ENCODE measurements at regions not wholly inside any gene's neighbourhood (a gene's known extent, or its start where the extent isn't known, plus 50 kb on each side); places are given as distances from the start of the nearest gene placed in this dataset.
"Not testable (repeated sequence)": the region's sequence is repeated elsewhere in the genome, so short reads cannot be mapped to it uniquely, and the experiment has no call there.

- H3K27me3 ChIP-seq (replicated peaks; ENCODE audit: insufficient read depth, low read depth, low read length, poor library complexity) = no peaks in the 10 kb centered on the region
- H3K27ac ChIP-seq (ENCODE audit: low read depth, low read length, poor library complexity, severe bottlenecking) = no peak overlapping the region
- no peak for DNase-seq (ENCODE audit: low spot score)
- intact Hi-C loops (cut with micrococcal nuclease; ENCODE audit: unreplicated experiment) = no loop called here
- H3K9me3 ChIP-seq (ENCODE audit: low read depth, low read length, poor library complexity, severe bottlenecking) = no peaks in the 10 kb centered on the region
- no peaks in the 10 kb centered on the region for H3K36me3 ChIP-seq (ENCODE audit: insufficient read depth, low read length, poor library complexity, severe bottlenecking)
- H3K4me3 ChIP-seq (ENCODE audit: low read depth, low read length, poor library complexity, severe bottlenecking) = no peak overlapping the region
- TF ChIP-seq CTCF (conservative IDR thresholded peaks at IDR 0.05; ENCODE audit: low read depth, low read length) (no peak), EZH2 (IDR thresholded peaks at IDR 0.05; ENCODE audit: borderline replicate concordance, low read depth, low read length, poor library complexity, severe bottlenecking) (no peak)
- ChIA-PET CTCF (no interaction called here), POLR2A (ENCODE audit: low non-redundant PET) (interaction anchor here (0.6 kb wide), 1 partner anchor 710 kb away, joined by 10 read pairs; no protein-coding TSS in a partner anchor)
- BruUV-seq (replicated peaks) = no TSS peak
- H3K4me1 ChIP-seq (ENCODE audit: insufficient read depth, low read length, poor library complexity, severe bottlenecking) = no peaks in the 10 kb centered on the region
Observed at GRCh38 chr5:40440746-40441145, 239.0 kb upstream of the PTGER4 start.

- CTCF ChIA-PET; POLR2A ChIA-PET (ENCODE audit: low non-redundant PET); H3K4me3 ChIP-seq (ENCODE audit: low read depth, low read length, poor library complexity, severe bottlenecking); H3K36me3 ChIP-seq (ENCODE audit: insufficient read depth, low read length, poor library complexity, severe bottlenecking); H3K27ac ChIP-seq (ENCODE audit: low read depth, low read length, poor library complexity, severe bottlenecking); H3K9me3 ChIP-seq (ENCODE audit: low read depth, low read length, poor library complexity, severe bottlenecking); BruUV-seq (replicated peaks); DNase-seq (ENCODE audit: low spot score); intact Hi-C loops (cut with micrococcal nuclease; ENCODE audit: unreplicated experiment); H3K4me1 ChIP-seq (ENCODE audit: insufficient read depth, low read length, poor library complexity, severe bottlenecking); H3K27me3 ChIP-seq (replicated peaks; ENCODE audit: insufficient read depth, low read depth, low read length, poor library complexity): not testable (repeated sequence)
- TF ChIP-seq CTCF (conservative IDR thresholded peaks at IDR 0.05; ENCODE audit: low read depth, low read length) = 0 out of 2 replicates have a peak, but pooled peaks have one; percentile 23
Observed at GRCh38 chr5:40439103-40439502, 240.6 kb upstream of the PTGER4 start.

GRCh38 chr5:40438646-40439045 is 241.1 kb upstream of the PTGER4 start:
- BruUV-seq (replicated peaks); H3K27ac ChIP-seq (ENCODE audit: low read depth, low read length, poor library complexity, severe bottlenecking); H3K4me1 ChIP-seq (ENCODE audit: insufficient read depth, low read length, poor library complexity, severe bottlenecking); H3K27me3 ChIP-seq (replicated peaks; ENCODE audit: insufficient read depth, low read depth, low read length, poor library complexity); intact Hi-C loops (cut with micrococcal nuclease; ENCODE audit: unreplicated experiment); CTCF ChIA-PET; H3K4me3 ChIP-seq (ENCODE audit: low read depth, low read length, poor library complexity, severe bottlenecking); DNase-seq (ENCODE audit: low spot score); H3K36me3 ChIP-seq (ENCODE audit: insufficient read depth, low read length, poor library complexity, severe bottlenecking); H3K9me3 ChIP-seq (ENCODE audit: low read depth, low read length, poor library complexity, severe bottlenecking); POLR2A ChIA-PET (ENCODE audit: low non-redundant PET): not testable (repeated sequence)

- BruUV-seq (replicated peaks) = no TSS peak
- POLR2A ChIA-PET (ENCODE audit: low non-redundant PET) = no interaction called here
- Histone ChIP-seq H3K4me3 (ENCODE audit: low read depth, low read length, poor library complexity, severe bottlenecking) (no peak overlapping the region), H3K27ac (ENCODE audit: low read depth, low read length, poor library complexity, severe bottlenecking) (no peak overlapping the region), H3K4me1 (ENCODE audit: insufficient read depth, low read length, poor library complexity, severe bottlenecking) (peaks cover 10% of the 10 kb centered on the region), H3K36me3 (ENCODE audit: insufficient read depth, low read length, poor library complexity, severe bottlenecking) (no peaks in the 10 kb centered on the region), H3K9me3 (ENCODE audit: low read depth, low read length, poor library complexity, severe bottlenecking) (no peaks in the 10 kb centered on the region), H3K27me3 (replicated peaks; ENCODE audit: insufficient read depth, low read depth, low read length, poor library complexity) (no peaks in the 10 kb centered on the region)
- TF ChIP-seq EZH2 (IDR thresholded peaks at IDR 0.05; ENCODE audit: borderline replicate concordance, low read depth, low read length, poor library complexity, severe bottlenecking) (no peak), CTCF (conservative IDR thresholded peaks at IDR 0.05; ENCODE audit: low read depth, low read length) (no peak)
- no peak for DNase-seq (ENCODE audit: low spot score)
- CTCF ChIA-PET = no interaction called here
- intact Hi-C loops (cut with micrococcal nuclease; ENCODE audit: unreplicated experiment) = no loop called here
Observed at GRCh38 chr5:40437452-40437861, 242.3 kb upstream of the PTGER4 start.

Measured in A673 (cell line).